ENCODE measurements at regions not wholly inside any gene's neighbourhood (a gene's known extent, or its start where the extent isn't known, plus 50 kb on each side); places are given as distances from the start of the nearest gene placed in this dataset.

- no peak for TF ChIP-seq CTCF (tag by site-specific recombination; IDR thresholded peaks at IDR 0.05)
- TF ChIP-seq ZNF423 (tag by site-specific recombination; IDR thresholded peaks at IDR 0.05), result no peak
- no peak for TF ChIP-seq REST (tag by site-specific recombination; IDR thresholded peaks at IDR 0.05)
- TF ChIP-seq YY2 (tag by site-specific recombination; IDR thresholded peaks at IDR 0.05), result no peak
- no peak for TF ChIP-seq ZNF211 (tag by site-specific recombination; IDR thresholded peaks at IDR 0.05; ENCODE audit: low read depth)
- TF ChIP-seq ZNF274 (IDR thresholded peaks at IDR 0.05; ENCODE audit: low read length), result no peak
- no peak for TF ChIP-seq ZNF274 (tag by site-specific recombination; IDR thresholded peaks at IDR 0.05; ENCODE audit: borderline replicate concordance)
- TF ChIP-seq ZNF791 (tag by site-specific recombination; IDR thresholded peaks at IDR 0.05), result no peak
- TF ChIP-seq SP2 (tag by site-specific recombination; IDR thresholded peaks at IDR 0.05), result no peak
- no peak for TF ChIP-seq ZNF837 (tag by site-specific recombination; IDR thresholded peaks at IDR 0.05)
- no peak for TF ChIP-seq MEIS1 (CRISPR knock-in tag; IDR thresholded peaks at IDR 0.05; ENCODE audit: borderline replicate concordance)
- no peak for TF ChIP-seq ZNF580 (tag by site-specific recombination; IDR thresholded peaks at IDR 0.05)
These were observed 298.3 kb upstream of the XYLT1 start for GRCh38 chr16:17769065-17769464.
